HL-60 (cell line): ENCODE measurements at regions not wholly inside any gene's neighbourhood (a gene's known extent, or its start where the extent isn't known, plus 50 kb on each side); places are given as distances from the start of the nearest gene placed in this dataset.

Experiments
- DNase-seq, 2 experiments: peaks; one replicate each; pipeline ENCODE4 v3.0.0-alpha.2; 2010 to 2020; ENCODE audit warnings: low read depth in 1 of 2, low spot score in 1 of 2
- H3K27ac ChIP-seq: fragments of 250-450 bp; sonication (Bioruptor Pico); replicated peaks from 2 replicates; pipeline ENCODE4 v1.5.1; 2020; ENCODE audit warnings: mild to moderate bottlenecking, moderate library complexity
- H3K27me3 ChIP-seq: fragments of 250-450 bp; sonication (Bioruptor Pico); 2 replicates; pipeline ENCODE4 v1.5.1; 2021; ENCODE audit warnings: mild to moderate bottlenecking, moderate library complexity; ENCODE audit not compliant: insufficient read depth, poor library complexity, severe bottlenecking
- H3K4me3 ChIP-seq: replicated peaks from 2 replicates; pipeline ENCODE4 v1.5.1; 2011; ENCODE audit warnings: mild to moderate bottlenecking, control low read depth, low read length; ENCODE audit not compliant: insufficient read depth
- GABPA ChIP-seq: IDR thresholded peaks from 2 replicates; pipeline ENCODE4 v1.6.1; 2012; ENCODE audit warnings: low read depth
- POLR2AphosphoS5 ChIP-seq: IDR thresholded peaks from 2 replicates; pipeline ENCODE4 v1.6.1; 2012; ENCODE audit warnings: low read depth
- REST ChIP-seq: IDR thresholded peaks from 2 replicates; pipeline ENCODE4 v1.6.1; 2012; ENCODE audit warnings: low read depth; ENCODE audit not compliant: insufficient replicate concordance
- SPI1 ChIP-seq: IDR thresholded peaks from 2 replicates; pipeline ENCODE4 v1.6.1; 2012; ENCODE audit warnings: low read depth, mild to moderate bottlenecking, borderline replicate concordance
- TF ChIP-seq, protein P1 (sequence below): IDR thresholded peaks from one replicate; pipeline ENCODE4 v1.5.1; 2011; ENCODE audit warnings: low read length, control low read depth, inconsistent platforms; ENCODE audit not compliant: insufficient read depth

DNA sequence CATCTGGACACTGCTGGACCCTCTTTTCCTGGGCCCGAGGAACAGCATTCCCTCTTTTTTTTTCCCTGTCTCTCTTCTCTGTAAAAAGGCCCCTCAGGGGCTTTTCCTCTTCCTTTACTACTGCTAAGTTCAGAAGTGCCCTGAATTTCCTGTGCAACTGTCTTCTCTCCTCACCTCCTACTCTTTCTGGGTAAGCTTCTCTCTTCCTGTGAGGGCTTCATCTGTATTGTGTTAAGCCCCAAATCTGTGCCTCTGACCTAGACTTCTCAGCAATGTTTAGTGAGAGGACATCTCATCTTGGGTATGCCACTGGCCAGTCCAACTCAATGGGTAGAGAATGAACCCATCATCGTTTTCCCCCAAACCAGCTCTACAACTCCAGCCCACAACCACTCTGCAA, 174.2 kb downstream of the PTEN start:
- no peak for TF ChIP-seq POLR2AphosphoS5
- no peak for TF ChIP-seq GABPA
- no peak for TF ChIP-seq REST
- TF ChIP-seq, protein P1, sequence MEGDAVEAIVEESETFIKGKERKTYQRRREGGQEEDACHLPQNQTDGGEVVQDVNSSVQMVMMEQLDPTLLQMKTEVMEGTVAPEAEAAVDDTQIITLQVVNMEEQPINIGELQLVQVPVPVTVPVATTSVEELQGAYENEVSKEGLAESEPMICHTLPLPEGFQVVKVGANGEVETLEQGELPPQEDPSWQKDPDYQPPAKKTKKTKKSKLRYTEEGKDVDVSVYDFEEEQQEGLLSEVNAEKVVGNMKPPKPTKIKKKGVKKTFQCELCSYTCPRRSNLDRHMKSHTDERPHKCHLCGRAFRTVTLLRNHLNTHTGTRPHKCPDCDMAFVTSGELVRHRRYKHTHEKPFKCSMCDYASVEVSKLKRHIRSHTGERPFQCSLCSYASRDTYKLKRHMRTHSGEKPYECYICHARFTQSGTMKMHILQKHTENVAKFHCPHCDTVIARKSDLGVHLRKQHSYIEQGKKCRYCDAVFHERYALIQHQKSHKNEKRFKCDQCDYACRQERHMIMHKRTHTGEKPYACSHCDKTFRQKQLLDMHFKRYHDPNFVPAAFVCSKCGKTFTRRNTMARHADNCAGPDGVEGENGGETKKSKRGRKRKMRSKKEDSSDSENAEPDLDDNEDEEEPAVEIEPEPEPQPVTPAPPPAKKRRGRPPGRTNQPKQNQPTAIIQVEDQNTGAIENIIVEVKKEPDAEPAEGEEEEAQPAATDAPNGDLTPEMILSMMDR = no peak
- TF ChIP-seq SPI1 = no peak
- DNase-seq = no peak
- Histone ChIP-seq H3K27me3 (no peaks in the 10 kb centered on the region), H3K27ac (peak overlapping the region; percentile 29), H3K4me3 (no peak overlapping the region)

- Histone ChIP-seq H3K27ac (peak overlapping the region; percentile 29), H3K4me3 (no peak overlapping the region), H3K27me3 (no peaks in the 10 kb centered on the region)
- TF ChIP-seq, protein P1 = no peak
- TF ChIP-seq POLR2AphosphoS5 (no peak), REST (no peak), SPI1 (no peak), GABPA (no peak)
- DNase-seq = peak in 1 of 2 experiments; percentile 47
Measured at GRCh38 chr10:88038268-88038667, 174.8 kb downstream of the PTEN start.

GRCh38 chr10:88039496-88040200, 176.2 kb downstream of the PTEN start:
- no peak for TF ChIP-seq POLR2AphosphoS5
- TF ChIP-seq SPI1 = no peak
- no peak for TF ChIP-seq GABPA
- no peak for TF ChIP-seq REST
- TF ChIP-seq, protein P1 = no peak
- DNase-seq = no peak
- Histone ChIP-seq H3K27me3 (no peaks in the 10 kb centered on the region), H3K27ac (no peak overlapping the region), H3K4me3 (no peak overlapping the region)
